Neural cell (in vitro differentiated cells): ENCODE measurements at regions not wholly inside any gene's neighbourhood (a gene's known extent, or its start where the extent isn't known, plus 50 kb on each side); places are given as distances from the start of the nearest gene placed in this dataset.
A peak's percentile ranks its signal among the peaks of the same experiment; 100 is the strongest.

Experiments
- H2AFZ ChIP-seq: fragments of 200-600, 300-800 bp; sonication (generic), shearing (Covaris generic); 2 replicates; pipeline ENCODE4 v1.6.0; 2014; ENCODE audit warnings: low read depth, mild to moderate bottlenecking, antibody characterized with exemption, low read length, moderate library complexity
- H3F3A ChIP-seq: fragments of 200-600 bp; shearing (Covaris generic); 2 replicates; pipeline ENCODE4 v1.6.1; 2016; ENCODE audit warnings: mild to moderate bottlenecking, moderate library complexity, mixed read lengths, antibody characterized with exemption, low read length; ENCODE audit not compliant: insufficient read depth, poor library complexity, severe bottlenecking
- H3K27ac ChIP-seq: fragments of 200-600, 300-800 bp; sonication (generic), shearing (Covaris generic); 2 replicates; pipeline ENCODE4 v1.5.1; 2014; ENCODE audit warnings: mild to moderate bottlenecking, low read length, moderate library complexity
- H3K27me3 ChIP-seq: fragments of 300-800, 200-600 bp; sonication (generic), shearing (Covaris generic); 2 replicates; pipeline ENCODE4 v1.6.0; 2014; ENCODE audit warnings: mild to moderate bottlenecking, low read depth, low read length, moderate library complexity; ENCODE audit not compliant: insufficient read depth
- H3K36me3 ChIP-seq: fragments of 300-800, 200-600 bp; sonication (generic), shearing (Covaris generic); 2 replicates; pipeline ENCODE4 v1.5.1; 2014; ENCODE audit warnings: mild to moderate bottlenecking, antibody characterized with exemption, low read length, moderate library complexity; ENCODE audit not compliant: insufficient read depth
- H3K4me2 ChIP-seq: fragments of 300-800, 200-600 bp; sonication (generic), shearing (Covaris generic); 2 replicates; pipeline ENCODE4 v1.6.0; 2014; ENCODE audit warnings: mild to moderate bottlenecking, low read length
- H3K4me3 ChIP-seq: fragments of 300-800, 200-600 bp; sonication (generic), shearing (Covaris generic); 2 replicates; pipeline ENCODE4 v1.5.1; 2014; ENCODE audit warnings: mild to moderate bottlenecking, low read length, moderate library complexity
- H3K79me2 ChIP-seq: fragments of 200-600 bp; shearing (Covaris generic); replicated peaks from 2 replicates; pipeline ENCODE4 v1.6.0; 2014; ENCODE audit warnings: mild to moderate bottlenecking, low read length, moderate library complexity; ENCODE audit not compliant: insufficient read depth
- H3K9ac ChIP-seq: fragments of 300-800, 200-600 bp; sonication (generic), shearing (Covaris generic); 2 replicates; pipeline ENCODE4 v1.6.1; 2016; ENCODE audit warnings: mild to moderate bottlenecking, low read length, mixed read lengths
- H3K9me2 ChIP-seq: fragments of 200-600 bp; shearing (Covaris generic); 2 replicates; pipeline ENCODE4 v1.6.1; 2016; ENCODE audit warnings: mild to moderate bottlenecking, low read length, mixed read lengths; ENCODE audit not compliant: insufficient read depth
- H3K9me3 ChIP-seq: fragments of 200-600, 300-800 bp; sonication (generic), shearing (Covaris generic); 2 replicates; pipeline ENCODE4 v1.6.1; 2016; ENCODE audit warnings: mild to moderate bottlenecking, mixed run types, low read length, moderate library complexity, mixed read lengths
- H4K20me1 ChIP-seq: fragments of 200-600 bp; shearing (Covaris generic); 2 replicates; pipeline ENCODE4 v1.6.1; 2016; ENCODE audit warnings: mild to moderate bottlenecking, mixed run types; ENCODE audit not compliant: insufficient read depth
- CTCF ChIP-seq: fragments of 450-650 bp; IDR thresholded peaks from 2 replicates; pipeline ENCODE4 v1.5.1; 2014; ENCODE audit warnings: antibody characterized with exemption, mild to moderate bottlenecking, moderate library complexity; ENCODE audit not compliant: poor library complexity, severe bottlenecking
- EP300 ChIP-seq: fragments of 450-650 bp; conservative IDR thresholded peaks from 2 replicates; pipeline ENCODE4 v1.6.1; 2014; ENCODE audit warnings: antibody characterized with exemption, mild to moderate bottlenecking, moderate library complexity; ENCODE audit not compliant: poor library complexity, severe bottlenecking
- EZH2 ChIP-seq: fragments of 200-600, 300-800 bp; shearing (Covaris generic), sonication (generic); IDR thresholded peaks from 2 replicates; pipeline ENCODE4 v1.6.1; 2014; ENCODE audit warnings: antibody characterized with exemption, low read length, borderline replicate concordance, mild to moderate bottlenecking; ENCODE audit not compliant: insufficient read depth, poor library complexity, severe bottlenecking
- POLR2AphosphoS5 ChIP-seq: IDR thresholded peaks from 2 replicates; pipeline ENCODE4 v1.6.1; 2012
- RAD21 ChIP-seq: fragments of 450-650 bp; conservative IDR thresholded peaks from 2 replicates; pipeline ENCODE4 v1.6.1; 2014; ENCODE audit warnings: antibody characterized with exemption, mild to moderate bottlenecking, moderate library complexity
- REST ChIP-seq: IDR thresholded peaks from 2 replicates; pipeline ENCODE4 v1.6.1; 2012; ENCODE audit warnings: borderline replicate concordance
- SMC3 ChIP-seq: fragments of 450-650 bp; conservative IDR thresholded peaks from 2 replicates; pipeline ENCODE4 v1.6.1; 2014; ENCODE audit warnings: antibody characterized with exemption, mild to moderate bottlenecking, moderate library complexity; ENCODE audit not compliant: poor library complexity

GRCh38 chr18:30298769-30299168 lies 743.8 kb downstream of the DSC3 start (continued):
- TF ChIP-seq EZH2: no peak

- Histone ChIP-seq H2AFZ (no peak overlapping the region), H4K20me1 (no peaks in the 10 kb centered on the region), H3K9me2 (no peaks in the 10 kb centered on the region), H3F3A (no peaks in the 10 kb centered on the region), H3K4me2 (no peak overlapping the region), H3K4me3 (no peak overlapping the region), H3K36me3 (no peaks in the 10 kb centered on the region), H3K9me3 (no peaks in the 10 kb centered on the region), H3K79me2 (no peaks in the 10 kb centered on the region), H3K27me3 (no peaks in the 10 kb centered on the region), H3K27ac (no peak overlapping the region), H3K9ac (no peak overlapping the region)
- TF ChIP-seq POLR2AphosphoS5 (no peak), EP300 (no peak), CTCF (no peak), REST (no peak)
Measured at GRCh38 chr18:30288662-30289414, 753.7 kb downstream of the DSC3 start.

- Histone ChIP-seq H3F3A (no peaks in the 10 kb centered on the region), H3K4me3 (no peak overlapping the region), H3K27me3 (no peaks in the 10 kb centered on the region), H3K79me2 (no peaks in the 10 kb centered on the region), H3K27ac (no peak overlapping the region), H3K4me2 (no peak overlapping the region), H3K9me2 (no peaks in the 10 kb centered on the region), H3K36me3 (no peaks in the 10 kb centered on the region), H3K9ac (no peak overlapping the region), H3K9me3 (no peaks in the 10 kb centered on the region), H4K20me1 (no peaks in the 10 kb centered on the region), H2AFZ (no peak overlapping the region)
- no peak for TF ChIP-seq POLR2AphosphoS5
- peak; percentile 67 for TF ChIP-seq RAD21
- peak; percentile 69 for TF ChIP-seq CTCF
- peak; percentile 57 for TF ChIP-seq SMC3
Measured at GRCh38 chr18:30280861-30281470, 761.6 kb downstream of the DSC3 start.
